ENCODE measurements at regions not wholly inside any gene's neighbourhood (a gene's known extent, or its start where the extent isn't known, plus 50 kb on each side); places are given as distances from the start of the nearest gene placed in this dataset.

- no peak for TF ChIP-seq CTCF (IDR thresholded peaks at IDR 0.05)
- TF ChIP-seq POLR2A (IDR thresholded peaks at IDR 0.05): no peak
Observed at GRCh38 chr2:147559070-147559725, 285.6 kb upstream of the ACVR2A start.
